SK-N-SH treated with all-trans-retinoic acid at 6 μM for 48 hours (cell line): ENCODE measurements at regions not wholly inside any gene's neighbourhood (a gene's known extent, or its start where the extent isn't known, plus 50 kb on each side); places are given as distances from the start of the nearest gene placed in this dataset.

ENCODE experiments used
- ATAC-seq: fragments of 200-7000 bp; cut with Tn5 transposase; 3 replicates; pipeline ENCODE4 v1.9.1; 2020; ENCODE audit warnings: mild to moderate bottlenecking, moderate library complexity
- ARNTL ChIP-seq: fragments of 450-650 bp; formaldehyde crosslinking; IDR thresholded peaks from 2 replicates; pipeline ENCODE4 v1.5.0; 2020; ENCODE audit warnings: low read depth, mild to moderate bottlenecking, moderate library complexity, borderline replicate concordance
- BACH2 ChIP-seq: fragments of 250-450 bp; sonication (Bioruptor Pico); IDR thresholded peaks from 2 replicates; pipeline ENCODE4 v1.9.0; 2021; ENCODE audit warnings: mild to moderate bottlenecking, borderline replicate concordance
- CREB5 ChIP-seq: fragments of 250-450 bp; sonication (Bioruptor Pico); IDR thresholded peaks from 2 replicates; pipeline ENCODE4 v1.5.1; 2020; ENCODE audit warnings: low read depth, mild to moderate bottlenecking, moderate library complexity
- CSDC2 ChIP-seq: fragments of 250-450 bp; sonication (Bioruptor Pico); IDR thresholded peaks from 2 replicates; pipeline ENCODE4 v1.5.0; 2020; ENCODE audit warnings: mild to moderate bottlenecking, moderate library complexity
- CSRNP3 ChIP-seq: fragments of 250-450 bp; sonication (Bioruptor Pico); IDR thresholded peaks from 2 replicates; pipeline ENCODE4 v1.5.1; 2021; ENCODE audit warnings: mild to moderate bottlenecking, moderate library complexity
- ESRRG ChIP-seq: fragments of 250-450 bp; sonication (Bioruptor Pico); IDR thresholded peaks from 2 replicates; pipeline ENCODE4 v1.6.1; 2021; ENCODE audit warnings: mild to moderate bottlenecking
- GLIS3 ChIP-seq: fragments of 250-450 bp; sonication (Bioruptor Pico); IDR thresholded peaks from 2 replicates; pipeline ENCODE4 v1.5.0; 2020; ENCODE audit warnings: mild to moderate bottlenecking, moderate library complexity
- ISL1 ChIP-seq: fragments of 250-450 bp; sonication (Bioruptor Pico); IDR thresholded peaks from 2 replicates; pipeline ENCODE4 v2.1.2; 2022; ENCODE audit warnings: mild to moderate bottlenecking, moderate library complexity
- PATZ1 ChIP-seq: fragments of 250-450 bp; sonication (Bioruptor Pico); IDR thresholded peaks from 2 replicates; pipeline ENCODE4 v1.8.0; 2020; ENCODE audit warnings: mild to moderate bottlenecking, moderate library complexity, borderline replicate concordance
- POU6F1 ChIP-seq: fragments of 250-450 bp; sonication (Bioruptor Pico); IDR thresholded peaks from 2 replicates; pipeline ENCODE4 v1.8.0; 2021; ENCODE audit warnings: low read depth, mild to moderate bottlenecking, moderate library complexity, borderline replicate concordance
- PPARA ChIP-seq: fragments of 250-450 bp; sonication (Bioruptor Pico); IDR thresholded peaks from 2 replicates; pipeline ENCODE4 v1.5.0; 2020; ENCODE audit warnings: mild to moderate bottlenecking, borderline replicate concordance
- RARB ChIP-seq: fragments of 250-450 bp; sonication (Bioruptor Pico); IDR thresholded peaks from 2 replicates; pipeline ENCODE4 v1.8.0; 2021; ENCODE audit warnings: mild to moderate bottlenecking, moderate library complexity
- SNAI2 ChIP-seq: fragments of 250-450 bp; sonication (Bioruptor Pico); IDR thresholded peaks from 2 replicates; pipeline ENCODE4 v1.5.0; 2020; ENCODE audit warnings: mild to moderate bottlenecking, moderate library complexity
- TCF4 ChIP-seq: fragments of 250-450 bp; sonication (Bioruptor Pico); IDR thresholded peaks from 2 replicates; pipeline ENCODE4 v1.8.0; 2021; ENCODE audit warnings: mild to moderate bottlenecking, moderate library complexity, borderline replicate concordance
- TSHZ2 ChIP-seq: fragments of 250-450 bp; sonication (Bioruptor Pico); IDR thresholded peaks from 2 replicates; pipeline ENCODE4 v1.5.0; 2020; ENCODE audit warnings: mild to moderate bottlenecking, moderate library complexity
- ZC3H10 ChIP-seq: fragments of 250-450 bp; sonication (Bioruptor Pico); IDR thresholded peaks from 2 replicates; pipeline ENCODE4 v1.5.1; 2021; ENCODE audit warnings: mild to moderate bottlenecking, moderate library complexity
- ZFP3 ChIP-seq: fragments of 250-450 bp; sonication (Bioruptor Pico); IDR thresholded peaks from 2 replicates; pipeline ENCODE4 v1.5.0; 2020; ENCODE audit warnings: mild to moderate bottlenecking, moderate library complexity
- ZNF565 ChIP-seq: fragments of 450-650 bp; formaldehyde crosslinking; conservative IDR thresholded peaks from 2 replicates; pipeline ENCODE4 v1.5.0; 2020; ENCODE audit warnings: low read depth, mild to moderate bottlenecking, moderate library complexity
- ZNF70 ChIP-seq: fragments of 450-650 bp; formaldehyde crosslinking; IDR thresholded peaks from 2 replicates; pipeline ENCODE4 v1.5.0; 2020; ENCODE audit warnings: mild to moderate bottlenecking, moderate library complexity
- ZNF8 ChIP-seq: fragments of 450-650 bp; formaldehyde crosslinking; IDR thresholded peaks from 2 replicates; pipeline ENCODE4 v1.5.0; 2020; ENCODE audit warnings: mild to moderate bottlenecking, moderate library complexity

GRCh38 chr16:16881814-16882213, 502.9 kb downstream of the NPIPA7 start:
- ATAC-seq: no peak
- TF ChIP-seq POU6F1 (CRISPR knock-in tag) (no peak), PPARA (CRISPR knock-in tag) (no peak), ESRRG (CRISPR knock-in tag) (no peak), PATZ1 (CRISPR knock-in tag) (no peak), CSDC2 (CRISPR knock-in tag) (no peak), ZNF565 (CRISPR knock-in tag) (no peak), GLIS3 (CRISPR knock-in tag) (no peak), ISL1 (no peak)

GRCh38 chr16:16882766-16883165, 503.8 kb downstream of the NPIPA7 start:
- TF ChIP-seq ESRRG (CRISPR knock-in tag): no peak
- no peak for TF ChIP-seq CSDC2 (CRISPR knock-in tag)
- no peak for TF ChIP-seq PPARA (CRISPR knock-in tag)
- no peak for TF ChIP-seq ZNF8 (CRISPR knock-in tag)
- TF ChIP-seq ZNF565 (CRISPR knock-in tag): no peak
- TF ChIP-seq TSHZ2: no peak
- no peak for TF ChIP-seq PATZ1 (CRISPR knock-in tag)
- TF ChIP-seq ARNTL: no peak
- TF ChIP-seq ISL1: no peak
- no peak for TF ChIP-seq CSRNP3 (CRISPR knock-in tag)
- TF ChIP-seq BACH2: no peak
- no peak for TF ChIP-seq CREB5 (CRISPR knock-in tag)
- TF ChIP-seq ZC3H10 (CRISPR knock-in tag): no peak
- TF ChIP-seq ZNF70 (CRISPR knock-in tag): no peak
- no peak for TF ChIP-seq ZFP3 (CRISPR knock-in tag)
- no peak for TF ChIP-seq SNAI2 (CRISPR knock-in tag)
- no peak for TF ChIP-seq POU6F1 (CRISPR knock-in tag)
- TF ChIP-seq TCF4: no peak
- TF ChIP-seq RARB (CRISPR knock-in tag): no peak
- ATAC-seq: no peak
